H1 (cell line): ENCODE measurements at regions not wholly inside any gene's neighbourhood (a gene's known extent, or its start where the extent isn't known, plus 50 kb on each side); places are given as distances from the start of the nearest gene placed in this dataset.

Experiments
- CTCF ChIA-PET: fragments of 300-600 bp; sonication (Branson Sonifier 250); formaldehyde crosslinking; loops from one replicate; lab custom pipeline; 2021; ENCODE audit not compliant: partially characterized antibody; lab: Charles Lee
- POLR2A ChIA-PET: fragments of 300-600 bp; sonication (Branson Sonifier 250); formaldehyde crosslinking; loops from one replicate; lab custom pipeline; 2021; ENCODE audit warnings: inconsistent platforms; ENCODE audit not compliant: partially characterized antibody; lab: Charles Lee
- DNase-seq, 2 experiments: peaks; one replicate each; pipeline versions ENCODE4 v3.0.0 to v3.0.0-alpha.2; 2010 to 2022; ENCODE audit warnings: low spot score in 2 of 2, low read depth in 1 of 2, mixed read lengths in 1 of 2
- FAIRE-seq: peaks from 2 replicates; lab custom pipeline; 2011; peaks lifted over from hg19 to GRCh38; lab: Jason Lieb, UNC
- H2AFZ ChIP-seq: 2 replicates; pipeline ENCODE4 v1.8.1; 2012; ENCODE audit warnings: low read length, inconsistent platforms
- H2AK5ac ChIP-seq: 2 replicates; pipeline ENCODE4 v1.6.1; 2013; ENCODE audit warnings: low read depth, low read length
- H2BK120ac ChIP-seq: replicated peaks from 2 replicates; pipeline ENCODE3; 2013; ENCODE audit warnings: low read depth, low read length, inconsistent platforms
- H2BK12ac ChIP-seq: 2 replicates; pipeline ENCODE4 v1.6.1; 2013; ENCODE audit warnings: low read depth, low read length
- H2BK15ac ChIP-seq: 2 replicates; pipeline ENCODE4 v1.6.1; 2013; ENCODE audit warnings: low read length
- H2BK20ac ChIP-seq: 2 replicates; pipeline ENCODE4 v1.6.1; 2013; ENCODE audit warnings: low read length
- H2BK5ac ChIP-seq: 2 replicates; pipeline ENCODE4 v1.6.1; 2013; ENCODE audit warnings: low read depth, low read length
- H3K14ac ChIP-seq: 2 replicates; pipeline ENCODE4 v1.6.1; 2013; ENCODE audit warnings: inconsistent platforms; ENCODE audit not compliant: insufficient read length
- H3K18ac ChIP-seq: 2 replicates; pipeline ENCODE4 v1.6.1; 2013; ENCODE audit warnings: low read length; ENCODE audit errors: extremely low read depth
- H3K23ac ChIP-seq: 2 replicates; pipeline ENCODE4 v1.6.1; 2013; ENCODE audit warnings: inconsistent platforms; ENCODE audit not compliant: insufficient read length
- H3K23me2 ChIP-seq: 2 replicates; pipeline ENCODE4 v1.6.1; 2013; ENCODE audit warnings: low read depth, low read length
- H3K27ac ChIP-seq: 2 replicates; pipeline ENCODE4 v1.6.1; 2011; ENCODE audit warnings: low read depth, low read length, inconsistent platforms
- H3K27me3 ChIP-seq, 4 experiments: replicated peaks in 1 of 4; 1 replicate in 1 of 4; 2 replicates in 3 of 4; pipeline versions ENCODE4 v1.6.1 to v1.8.1; 2011 to 2013; ENCODE audit warnings: low read length in 3 of 4, mild to moderate bottlenecking in 3 of 4, inconsistent platforms in 2 of 4, mixed read lengths in 2 of 4, moderate library complexity in 1 of 4; ENCODE audit not compliant: control insufficient read depth in 3 of 4, insufficient read depth in 3 of 4; ENCODE audit errors: extremely low read depth in 1 of 4
- H3K36me3 ChIP-seq, 4 experiments: 2 replicates each; pipeline versions ENCODE4 v1.6.1 to v1.8.1; 2011 to 2013; ENCODE audit warnings: mild to moderate bottlenecking in 4 of 4, low read length in 3 of 4, moderate library complexity in 2 of 4, control low read depth in 1 of 4, inconsistent platforms in 1 of 4; ENCODE audit not compliant: insufficient read depth in 4 of 4, control insufficient read depth in 2 of 4
- H3K4ac ChIP-seq: replicated peaks from 2 replicates; pipeline ENCODE3; 2013; ENCODE audit warnings: low read length, low read depth, mixed read lengths, inconsistent platforms; ENCODE audit not compliant: insufficient read length
- H3K4me1 ChIP-seq, 4 experiments: replicated peaks in 1 of 4; 1 replicate in 1 of 4; 2 replicates in 3 of 4; pipeline versions ENCODE4 v1.6.1 to v1.8.1; 2011 to 2013; ENCODE audit warnings: low read length in 3 of 4, inconsistent platforms in 2 of 4, mixed read lengths in 1 of 4; ENCODE audit not compliant: insufficient read depth in 4 of 4, control insufficient read depth in 3 of 4
- H3K4me2 ChIP-seq, 2 experiments: 2 replicates each; pipeline versions ENCODE4 v1.6.1 to v1.8.1; 2011 to 2013; ENCODE audit warnings: low read depth in 2 of 2, low read length in 2 of 2, control low read depth in 1 of 2, inconsistent platforms in 1 of 2, mild to moderate bottlenecking in 1 of 2; ENCODE audit not compliant: insufficient read depth in 1 of 2
- H3K4me3 ChIP-seq, 4 experiments: fragments of 200-600, 300-600 bp in 1 of 4; sonication (generic), shearing (Covaris generic), sonication (Bioruptor Twin) in 1 of 4; 2 replicates each; pipeline versions ENCODE4 v1.5.1 to v1.8.1; 2011 to 2016; ENCODE audit warnings: low read length in 4 of 4, low read depth in 3 of 4, control low read depth in 2 of 4, inconsistent platforms in 2 of 4, mild to moderate bottlenecking in 2 of 4, mixed read lengths in 1 of 4, moderate library complexity in 1 of 4; ENCODE audit not compliant: insufficient read depth in 2 of 4; ENCODE audit errors: extremely low read depth in 1 of 4
- H3K56ac ChIP-seq: replicated peaks from 2 replicates; pipeline ENCODE3; 2013; ENCODE audit warnings: low read depth, mild to moderate bottlenecking, mixed read lengths, low read length, inconsistent platforms; ENCODE audit not compliant: insufficient read length
- H3K79me1 ChIP-seq: 2 replicates; pipeline ENCODE4 v1.6.1; 2013; ENCODE audit warnings: low read depth, low read length, control low read depth
- H3K79me2 ChIP-seq, 2 experiments: 2 replicates each; pipeline versions ENCODE4 v1.6.1 to v1.8.1; 2012 to 2013; ENCODE audit warnings: low read length in 2 of 2, mild to moderate bottlenecking in 2 of 2, inconsistent platforms in 1 of 2; ENCODE audit not compliant: insufficient read depth in 2 of 2, control insufficient read depth in 1 of 2
- H3K9ac ChIP-seq, 4 experiments: replicated peaks in 1 of 4; 1 replicate in 1 of 4; 2 replicates in 3 of 4; pipeline versions ENCODE4 v1.6.1 to v1.8.1; 2011 to 2013; ENCODE audit warnings: low read depth in 3 of 4, low read length in 3 of 4, control low read depth in 2 of 4, mild to moderate bottlenecking in 2 of 4, moderate library complexity in 2 of 4, inconsistent platforms in 1 of 4; ENCODE audit errors: extremely low read depth in 1 of 4
- H3K9me3 ChIP-seq, 2 experiments: 2 replicates each; pipeline versions ENCODE4 v1.6.1 to v1.8.1; 2012 to 2013; ENCODE audit warnings: mild to moderate bottlenecking in 2 of 2, moderate library complexity in 2 of 2, control low read depth in 1 of 2, inconsistent platforms in 1 of 2, low read depth in 1 of 2, low read length in 1 of 2, mixed read lengths in 1 of 2; ENCODE audit not compliant: insufficient read depth in 2 of 2
- H4K20me1 ChIP-seq, 2 experiments: replicated peaks in 1 of 2; 2 replicates each; pipeline versions ENCODE3 to v1.8.1; 2011 to 2013; ENCODE audit warnings: inconsistent platforms in 2 of 2, low read length in 2 of 2, mild to moderate bottlenecking in 1 of 2; ENCODE audit not compliant: insufficient read depth in 2 of 2, control insufficient read depth in 1 of 2
- H4K5ac ChIP-seq: 2 replicates; pipeline ENCODE4 v1.6.1; 2013; ENCODE audit warnings: low read length, low read depth, mixed read lengths, inconsistent platforms; ENCODE audit not compliant: insufficient read length
- H4K8ac ChIP-seq: 2 replicates; pipeline ENCODE4 v1.8.0; 2013; ENCODE audit warnings: mild to moderate bottlenecking, moderate library complexity, low read length, inconsistent platforms; ENCODE audit not compliant: insufficient read depth; ENCODE audit errors: extremely low read depth
- H4K91ac ChIP-seq: replicated peaks from 2 replicates; pipeline ENCODE3; 2013; ENCODE audit warnings: low read length, mixed read lengths, inconsistent platforms; ENCODE audit not compliant: insufficient read length
- CTCF ChIP-seq, 3 experiments: IDR thresholded peaks; 1 replicate in 2 of 3; 2 replicates in 1 of 3; pipeline versions ENCODE4 v1.5.1 to v1.6.1; 2011; ENCODE audit warnings: low read length in 3 of 3, mild to moderate bottlenecking in 3 of 3, inconsistent platforms in 2 of 3, low read depth in 1 of 3, moderate library complexity in 1 of 3; ENCODE audit not compliant: insufficient read depth in 1 of 3; ENCODE audit errors: control extremely low read depth in 1 of 3
- EGR1 ChIP-seq: IDR thresholded peaks from 2 replicates; pipeline ENCODE4 v1.6.1; 2011; ENCODE audit warnings: low read depth, low read length, borderline replicate concordance
- EZH2 ChIP-seq: fragments of 200-600 bp; sonication (generic); IDR thresholded peaks from 2 replicates; pipeline ENCODE4 v1.7.1; 2012; ENCODE audit warnings: low read depth, mild to moderate bottlenecking, moderate library complexity, low read length, inconsistent platforms; ENCODE audit not compliant: severe bottlenecking
- KDM4A ChIP-seq: IDR thresholded peaks from one replicate; pipeline ENCODE4 v1.7.1; 2012; ENCODE audit warnings: low read depth, mild to moderate bottlenecking, moderate library complexity, low read length, inconsistent platforms; ENCODE audit not compliant: severe bottlenecking
- SIN3A ChIP-seq, 2 experiments: IDR thresholded peaks in 1 of 2; conservative IDR thresholded peaks in 1 of 2; 2 replicates each; pipeline ENCODE4 v1.6.1; 2011 to 2012; ENCODE audit warnings: low read length in 2 of 2, improper control_type of control experiment in 1 of 2, low read depth in 1 of 2, mild to moderate bottlenecking in 1 of 2
- SP1 ChIP-seq: IDR thresholded peaks from 2 replicates; pipeline ENCODE4 v1.6.1; 2011; ENCODE audit warnings: low read depth, low read length
- SRF ChIP-seq: IDR thresholded peaks from 2 replicates; pipeline ENCODE4 v1.6.1; 2011; ENCODE audit warnings: mild to moderate bottlenecking, low read depth, low read length, moderate library complexity
- TBP ChIP-seq: IDR thresholded peaks from 2 replicates; pipeline ENCODE4 v1.6.1; 2011; ENCODE audit warnings: low read depth, low read length, improper control_type of control experiment
- TCF12 ChIP-seq: IDR thresholded peaks from 2 replicates; pipeline ENCODE4 v1.6.1; 2011; ENCODE audit warnings: low read depth, mild to moderate bottlenecking, low read length
- WGBS, 2 experiments: shearing (Covaris generic) in 1 of 2; methylation state at CpG; one replicate each; pipeline versions ENCODE4 v1.1.6 to v1.1.7; 2013 to 2015; ENCODE audit warnings: low lambda C conversion rate in 2 of 2, mixed read lengths in 2 of 2, inconsistent platforms in 1 of 2, low coverage in 1 of 2, missing lambda C conversion rate in 1 of 2; ENCODE audit not compliant: insufficient replicate concordance in 2 of 2, insufficient coverage in 1 of 2, insufficient read length in 1 of 2; ENCODE audit errors: extremely low coverage in 1 of 2, missing lambda C conversion rate in 1 of 2; 5-methylcytosine and 5-hydroxymethylcytosine counted together

- no peaks in the 10 kb centered on the region for H4K20me1 ChIP-seq
- no peak overlapping the region for H3K4me3 ChIP-seq
- no peak overlapping the region for H3K9ac ChIP-seq
- ChIA-PET POLR2A (no interaction called here), CTCF (no interaction called here)
- H4K91ac ChIP-seq = no peak overlapping the region
- no peak overlapping the region for H3K56ac ChIP-seq
- H2BK12ac ChIP-seq = no peak overlapping the region
- H3K4me1 ChIP-seq = no peaks in the 10 kb centered on the region
- H3K14ac ChIP-seq = no peak overlapping the region
- H3K79me1 ChIP-seq = no peaks in the 10 kb centered on the region
- DNase-seq (no peak), FAIRE-seq (no peak)
- H3K9me3 ChIP-seq = no peaks in the 10 kb centered on the region
- no peak overlapping the region for H3K23ac ChIP-seq
- no peak overlapping the region for H3K4ac ChIP-seq
- 92 to 100% methylated on average over 4 to 6 of the region's 6 CpGs for WGBS, 2 experiments
- H4K8ac ChIP-seq = no peak overlapping the region
- H3K27ac ChIP-seq = no peak overlapping the region
- H3K79me2 ChIP-seq = no peaks in the 10 kb centered on the region
- H2BK15ac ChIP-seq = no peak overlapping the region
- no peak overlapping the region for H2BK20ac ChIP-seq
- H3K27me3 ChIP-seq = no peaks in the 10 kb centered on the region
- no peak overlapping the region for H2BK5ac ChIP-seq
- no peak overlapping the region for H4K5ac ChIP-seq
- H2BK120ac ChIP-seq = no peak overlapping the region
- H3K18ac ChIP-seq = no peak overlapping the region
- no peaks in the 10 kb centered on the region for H3K36me3 ChIP-seq
- H2AK5ac ChIP-seq = no peak overlapping the region
- no peaks in the 10 kb centered on the region for H3K23me2 ChIP-seq
- no peak overlapping the region for H3K4me2 ChIP-seq
- no peak overlapping the region for H2AFZ ChIP-seq
- TF ChIP-seq SIN3A (conservative IDR thresholded peaks at IDR 0.05 in 1 of 2, IDR thresholded peaks at IDR 0.05 in 1 of 2; ENCODE audit: low read depth in 1 of 2, low read length in 2 of 2) (no peak), KDM4A (no peak), EGR1 (no peak), CTCF (IDR thresholded peaks at IDR 0.05; ENCODE audit: control extremely low read depth in 1 of 3, insufficient read depth in 1 of 3, low read depth in 1 of 3, low read length in 3 of 3) (no peak), SP1 (no peak), TCF12 (no peak), TBP (no peak), SRF (no peak), EZH2 (no peak)
Observed at GRCh38 chr14:86782092-86782580, 1210.8 kb downstream of the GALC start.
